Adrenal gland (tissue), 9 donors: ENCODE measurements at regions not wholly inside any gene's neighbourhood (a gene's known extent, or its start where the extent isn't known, plus 50 kb on each side); places are given as distances from the start of the nearest gene placed in this dataset.

Experiments used
- DNase-seq, 7 donors: peaks; one replicate each; pipeline ENCODE4 v3.0.0-alpha.2; 2019 to 2020
- H3K27ac ChIP-seq, 5 donors: fragments of 200-600 bp; sonication (generic) in 4 of 5; 1 replicate in 3 of 5; 2 replicates in 2 of 5; pipeline versions ENCODE4 v1.5.1 to v1.8.0; 2016 to 2020; ENCODE audit warnings: mild to moderate bottlenecking in 1 of 5
- H3K27me3 ChIP-seq: fragments of 200-600 bp; 2 replicates; pipeline ENCODE4 v1.8.0; 2021
- H3K36me3 ChIP-seq, 2 donors: fragments of 200-600 bp; replicated peaks in 1 of 2; 1 replicate in 1 of 2; 2 replicates in 1 of 2; pipeline versions ENCODE4 v1.5.1 to v1.8.0; 2018 to 2022
- H3K4me1 ChIP-seq, 2 donors: fragments of 200-600 bp; replicated peaks in 1 of 2; 1 replicate in 1 of 2; 2 replicates in 1 of 2; pipeline versions ENCODE4 v1.5.1 to v1.8.0; 2018 to 2021
- H3K4me3 ChIP-seq, 4 donors: fragments of 200-600 bp; sonication (generic) in 3 of 4; one replicate each; pipeline ENCODE4 v1.5.1; 2016 to 2018
- H3K9me3 ChIP-seq, 3 donors: fragments of 200-600 bp; sonication (generic) in 1 of 3; replicated peaks in 1 of 3; 1 replicate in 2 of 3; 2 replicates in 1 of 3; pipeline versions ENCODE4 v1.5.1 to v1.8.0; 2016 to 2021
- CTCF ChIP-seq, 6 experiments: fragments of 450-650 bp in 4 of 6; fragments of 200-600 bp in 2 of 6; sonication (generic) in 1 of 6; IDR thresholded peaks; 1 replicate in 5 of 6; 2 replicates in 1 of 6; pipeline versions ENCODE4 v1.5.1 to v1.8.0; 2016 to 2021; ENCODE audit warnings: antibody characterized with exemption in 6 of 6, mild to moderate bottlenecking in 2 of 6, moderate library complexity in 1 of 6
- POLR2A ChIP-seq, 2 donors: fragments of 450-650 bp; IDR thresholded peaks; one replicate each; pipeline ENCODE4 v1.6.1; 2017; ENCODE audit warnings: antibody characterized with exemption in 2 of 2, mild to moderate bottlenecking in 2 of 2, moderate library complexity in 1 of 2
- WGBS, 4 donors: extraction: QIAGEN DNeasy Blood & Tissue Kit in 2 of 4; methylation state at CpG; one replicate each; pipeline versions ENCODE4 v1.1.5 to v1.1.7; 2013 to 2017; 5-methylcytosine and 5-hydroxymethylcytosine counted together
- intact Hi-C, 2 donors: fragments of 100-400 bp; cut with DNase I; formaldehyde crosslinking; loops; one replicate each; pipeline versions ENCODE4 v1.14.1 to v1.15.0; 2022 to 2023
- donor health status: healthy with polysubstance abuse.
- donor health status: Bipolar disorder and iron deficiency.
- donor health status: DM: yes; HTN: yes; CAD: no.
- donor health status: DM: no; HTN: no; CAD: no.
- donor health status: DM: no; HTN: no; CAD: no.

- DNase-seq = no peak
- Histone ChIP-seq H3K4me1 (no peaks in the 10 kb centered on the region), H3K27ac (no peak overlapping the region), H3K36me3 (no peaks in the 10 kb centered on the region), H3K4me3 (no peak overlapping the region), H3K9me3 (no peaks in the 10 kb centered on the region), H3K27me3 (no peaks in the 10 kb centered on the region)
- TF ChIP-seq CTCF (IDR thresholded peaks at IDR 0.05) (no peak), POLR2A (IDR thresholded peaks at IDR 0.05) (no peak)
- intact Hi-C loops = no loop called here
- WGBS, 4 donors = 52 to 60% (median 53%) methylated on average over 2 of the region's 2 CpGs
These were observed 90.4 kb upstream of the CBLN2 start for GRCh38 chr18:72634500-72634899.

- no peaks in the 10 kb centered on the region for H3K9me3 ChIP-seq
- no peaks in the 10 kb centered on the region for H3K27me3 ChIP-seq
- WGBS, 4 donors = 60 to 65% (median 65%) methylated on average over 5 of the region's 5 CpGs
- TF ChIP-seq POLR2A (IDR thresholded peaks at IDR 0.05) = no peak
- no peak for TF ChIP-seq CTCF (IDR thresholded peaks at IDR 0.05)
- DNase-seq = no peak
- no peaks in the 10 kb centered on the region for H3K36me3 ChIP-seq
- intact Hi-C loops = no loop called here
- H3K4me3 ChIP-seq = no peak overlapping the region
- H3K4me1 ChIP-seq = no peaks in the 10 kb centered on the region
- H3K27ac ChIP-seq = no peak overlapping the region
These were observed 86.8 kb upstream of the CBLN2 start for GRCh38 chr18:72630991-72631390.

DNA sequence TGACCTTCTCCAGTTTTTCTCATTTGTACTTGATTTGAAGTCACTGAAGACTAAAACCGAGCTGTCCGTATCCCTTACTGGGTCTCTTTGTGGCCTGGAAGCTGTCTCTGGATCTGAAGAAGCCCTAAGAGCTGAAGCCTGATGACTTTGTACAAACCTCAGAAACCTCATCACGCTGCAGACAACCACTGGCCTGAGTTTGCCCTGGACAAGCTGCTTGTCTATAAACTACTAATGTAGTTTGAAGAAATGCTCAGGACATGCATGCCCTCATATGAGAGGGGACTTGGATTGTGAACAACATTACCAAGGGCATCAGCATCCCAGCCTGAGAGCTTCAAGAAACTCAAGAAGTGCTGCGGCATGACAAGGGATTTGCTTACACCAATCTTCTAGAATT lies 79.3 kb upstream of the CBLN2 start:
- no peaks in the 10 kb centered on the region for H3K4me1 ChIP-seq
- H3K27me3 ChIP-seq = no peaks in the 10 kb centered on the region
- H3K9me3 ChIP-seq = no peaks in the 10 kb centered on the region
- H3K36me3 ChIP-seq = no peaks in the 10 kb centered on the region
- no peak for TF ChIP-seq CTCF (IDR thresholded peaks at IDR 0.05)
- TF ChIP-seq POLR2A (IDR thresholded peaks at IDR 0.05) = no peak
- H3K4me3 ChIP-seq = no peak overlapping the region
- no peak overlapping the region for H3K27ac ChIP-seq
- 48 to 60% (median 53%) methylated on average over 4 of the region's 4 CpGs for WGBS, 4 donors
- intact Hi-C loops = no loop called here
- DNase-seq = no peak

DNA sequence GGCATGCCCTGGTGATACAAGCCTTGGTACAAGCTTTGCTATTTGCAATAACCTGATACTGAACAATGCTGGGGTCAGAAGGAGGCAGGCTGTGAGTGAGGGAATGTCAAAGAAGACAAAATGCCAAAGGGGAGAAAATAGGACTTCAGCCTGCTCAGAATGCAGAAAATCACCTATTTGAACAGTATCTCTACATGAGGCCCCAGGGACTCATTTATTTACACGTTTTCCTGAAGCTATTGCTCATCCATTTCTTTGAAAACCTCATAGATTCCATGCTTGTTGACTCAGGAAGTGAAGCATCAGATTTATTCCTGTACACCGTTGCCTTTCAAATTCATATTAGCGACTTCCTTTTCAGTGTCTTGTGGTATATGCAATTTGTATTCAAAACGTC lies 69.4 kb upstream of the CBLN2 start:
- H3K4me1 ChIP-seq = no peaks in the 10 kb centered on the region
- H3K36me3 ChIP-seq = no peaks in the 10 kb centered on the region
- H3K4me3 ChIP-seq = no peak overlapping the region
- peaks cover 0 to 6% (median 0%) of the 10 kb centered on the region in 3 donors for H3K9me3 ChIP-seq
- no peak overlapping the region for H3K27ac ChIP-seq
- no peak for DNase-seq
- WGBS, 4 donors = 12 to 20% (median 16%) methylated on average over 4 of the region's 4 CpGs
- intact Hi-C loops = no loop called here
- no peaks in the 10 kb centered on the region for H3K27me3 ChIP-seq
- TF ChIP-seq CTCF (IDR thresholded peaks at IDR 0.05) = no peak
